H9 (cell line): ENCODE measurements at regions not wholly inside any gene's neighbourhood (a gene's known extent, or its start where the extent isn't known, plus 50 kb on each side); places are given as distances from the start of the nearest gene placed in this dataset.

ENCODE experiments used
- DNase-seq: peaks from one replicate; pipeline ENCODE4 v3.0.0-alpha.2; 2017
- H2AFZ ChIP-seq: one replicate; pipeline ENCODE4 v1.6.1; 2013; ENCODE audit warnings: mild to moderate bottlenecking, low read length, control low read depth, moderate library complexity
- H2AK5ac ChIP-seq: 2 replicates; pipeline ENCODE4 v1.6.1; 2013; ENCODE audit warnings: low read length, control low read depth, mixed read lengths; ENCODE audit not compliant: insufficient read length
- H2BK120ac ChIP-seq: one replicate; pipeline ENCODE4 v1.6.1; 2013; ENCODE audit warnings: low read depth, mild to moderate bottlenecking, low read length, control low read depth, inconsistent platforms; ENCODE audit not compliant: poor library complexity, severe bottlenecking
- H2BK12ac ChIP-seq: 2 replicates; pipeline ENCODE4 v1.6.1; 2013; ENCODE audit warnings: low read length, control low read depth, mixed read lengths, low read depth; ENCODE audit not compliant: insufficient read length
- H2BK15ac ChIP-seq: 2 replicates; pipeline ENCODE4 v1.6.1; 2013; ENCODE audit warnings: low read depth, low read length, control low read depth
- H2BK20ac ChIP-seq: one replicate; pipeline ENCODE4 v1.6.1; 2013; ENCODE audit warnings: low read depth, mild to moderate bottlenecking, low read length, control low read depth, inconsistent platforms; ENCODE audit not compliant: poor library complexity, severe bottlenecking
- H2BK5ac ChIP-seq: 2 replicates; pipeline ENCODE4 v1.6.1; 2013; ENCODE audit warnings: low read length, control low read depth, mixed read lengths; ENCODE audit not compliant: insufficient read length
- H3K14ac ChIP-seq: 2 replicates; pipeline ENCODE4 v1.6.1; 2013; ENCODE audit warnings: low read length, control low read depth; ENCODE audit not compliant: insufficient read depth
- H3K18ac ChIP-seq: 2 replicates; pipeline ENCODE4 v1.6.1; 2013; ENCODE audit warnings: low read depth, mild to moderate bottlenecking, mixed read lengths, low read length, control low read depth; ENCODE audit not compliant: insufficient read length
- H3K23ac ChIP-seq: 2 replicates; pipeline ENCODE4 v1.6.1; 2013; ENCODE audit warnings: low read length, control low read depth, mixed read lengths, low read depth; ENCODE audit not compliant: insufficient read length
- H3K23me2 ChIP-seq: 2 replicates; pipeline ENCODE4 v1.6.1; 2013; ENCODE audit warnings: low read depth, mild to moderate bottlenecking, mixed read lengths, low read length, control low read depth; ENCODE audit not compliant: insufficient read length, poor library complexity, severe bottlenecking
- H3K27ac ChIP-seq: 2 replicates; pipeline ENCODE4 v1.5.1; 2013; ENCODE audit warnings: low read length, control low read depth, mixed read lengths, low read depth; ENCODE audit not compliant: insufficient read length
- H3K27me3 ChIP-seq: 2 replicates; pipeline ENCODE4 v1.6.1; 2013; ENCODE audit warnings: low read length, control low read depth, inconsistent platforms; ENCODE audit not compliant: insufficient read depth
- H3K4ac ChIP-seq: 2 replicates; pipeline ENCODE4 v1.6.1; 2013; ENCODE audit warnings: low read depth, mild to moderate bottlenecking, control low read depth, inconsistent platforms, low read length, moderate library complexity
- H3K4me1 ChIP-seq: 2 replicates; pipeline ENCODE4 v1.6.1; 2013; ENCODE audit warnings: low read length, control low read depth, inconsistent platforms; ENCODE audit not compliant: insufficient read depth
- H3K4me2 ChIP-seq: 2 replicates; pipeline ENCODE4 v1.6.1; 2013; ENCODE audit warnings: low read length, control low read depth, mixed read lengths; ENCODE audit not compliant: insufficient read length, insufficient read depth
- H3K56ac ChIP-seq: 2 replicates; pipeline ENCODE4 v1.6.1; 2013; ENCODE audit warnings: low read depth, mild to moderate bottlenecking, mixed read lengths, low read length, control low read depth; ENCODE audit not compliant: insufficient read length
- H3K79me1 ChIP-seq: 2 replicates; pipeline ENCODE4 v1.6.1; 2013; ENCODE audit warnings: low read depth, mild to moderate bottlenecking, moderate library complexity, low read length, control low read depth, inconsistent platforms; ENCODE audit not compliant: insufficient read depth, poor library complexity, severe bottlenecking
- H3K79me2 ChIP-seq: 2 replicates; pipeline ENCODE4 v1.6.1; 2013; ENCODE audit warnings: low read length, control low read depth, inconsistent platforms; ENCODE audit not compliant: insufficient read depth
- H3K9ac ChIP-seq: 2 replicates; pipeline ENCODE4 v1.6.1; 2013; ENCODE audit warnings: low read length, control low read depth, mixed read lengths; ENCODE audit not compliant: insufficient read length; ENCODE audit errors: extremely low read depth
- H3K9me3 ChIP-seq: one replicate; pipeline ENCODE4 v1.6.1; 2013; ENCODE audit warnings: low read depth, low read length, inconsistent platforms; ENCODE audit not compliant: control insufficient read depth
- H3T11ph ChIP-seq: one replicate; pipeline ENCODE4 v1.6.1; 2013; ENCODE audit warnings: mild to moderate bottlenecking, low read length, control low read depth, inconsistent platforms
- H4K20me1 ChIP-seq: one replicate; pipeline ENCODE4 v1.6.1; 2013; ENCODE audit not compliant: control insufficient read depth, insufficient read length, insufficient read depth
- H4K5ac ChIP-seq: 2 replicates; pipeline ENCODE4 v1.6.1; 2013; ENCODE audit warnings: low read depth, mild to moderate bottlenecking, mixed read lengths, low read length, control low read depth; ENCODE audit not compliant: insufficient read length
- H4K8ac ChIP-seq: replicated peaks from 2 replicates; pipeline ENCODE4 v1.6.1; 2013; ENCODE audit warnings: low read length, control low read depth, mixed read lengths, low read depth; ENCODE audit not compliant: insufficient read length
- H4K91ac ChIP-seq: 2 replicates; pipeline ENCODE4 v1.6.1; 2013; ENCODE audit warnings: low read depth, mild to moderate bottlenecking, moderate library complexity, mixed read lengths, low read length, control low read depth; ENCODE audit not compliant: insufficient read length
- H3K27ac Mint-ChIP-seq, 3 experiments: 2 replicates in 2 of 3; 3 replicates in 1 of 3; pipeline ENCODE4 v1.8.0; 2020 to 2021; ENCODE audit warnings: mixed read lengths in 3 of 3, mild to moderate bottlenecking in 1 of 3, moderate library complexity in 1 of 3
- H3K27me3 Mint-ChIP-seq: 2 replicates; pipeline ENCODE4 v1.8.0; 2021; ENCODE audit warnings: low read depth, mild to moderate bottlenecking, moderate library complexity, mixed read lengths
- H3K36me3 Mint-ChIP-seq, 3 experiments: 2 replicates in 2 of 3; 3 replicates in 1 of 3; pipeline ENCODE4 v1.8.0; 2020 to 2021; ENCODE audit warnings: low read depth in 3 of 3, mixed read lengths in 3 of 3; ENCODE audit not compliant: insufficient read depth in 1 of 3
- H3K4me1 Mint-ChIP-seq, 2 experiments: 2 replicates each; pipeline ENCODE4 v1.8.0; 2020; ENCODE audit warnings: mixed read lengths in 2 of 2
- H3K4me3 Mint-ChIP-seq, 2 experiments: 2 replicates in 1 of 2; 3 replicates in 1 of 2; pipeline ENCODE4 v1.8.0; 2020 to 2021; ENCODE audit warnings: mild to moderate bottlenecking in 2 of 2, mixed read lengths in 2 of 2, moderate library complexity in 1 of 2
- H3K9me3 Mint-ChIP-seq, 2 experiments: 2 replicates in 1 of 2; 3 replicates in 1 of 2; pipeline ENCODE4 v1.8.0; 2020; ENCODE audit warnings: mild to moderate bottlenecking in 2 of 2, mixed read lengths in 2 of 2, moderate library complexity in 1 of 2
- WGBS: extraction: QIAGEN DNeasy Blood & Tissue Kit; methylation state at CpG from one replicate; pipeline ENCODE4 v1.1.7; 2013; ENCODE audit warnings: missing lambda C conversion rate, low lambda C conversion rate, mixed read lengths; ENCODE audit not compliant: insufficient read length; ENCODE audit errors: extremely low coverage; 5-methylcytosine and 5-hydroxymethylcytosine counted together
- TF ChIP-seq, protein P1 (sequence below): fragments of 200-600 bp; sonication (generic); conservative IDR thresholded peaks from 3 replicates; pipeline ENCODE4 v1.8.0; 2021; ENCODE audit warnings: antibody characterized with exemption, mild to moderate bottlenecking

- Histone ChIP-seq H3K27ac (no peak overlapping the region), H3K14ac (no peak overlapping the region), H2AK5ac (no peak overlapping the region), H3K79me1 (no peaks in the 10 kb centered on the region), H3K9me3 (no peaks in the 10 kb centered on the region), H3K4me2 (no peak overlapping the region), H2BK15ac (no peak overlapping the region), H2BK120ac (no peak overlapping the region), H3K4me1 (peaks cover 8% of the 10 kb centered on the region), H3K4ac (no peak overlapping the region), H2AFZ (peak overlapping the region; percentile 52), H2BK12ac (no peak overlapping the region), H3K23me2 (no peaks in the 10 kb centered on the region), H3K9ac (no peak overlapping the region), H4K8ac (no peak overlapping the region), H4K20me1 (no peaks in the 10 kb centered on the region), H3K23ac (no peak overlapping the region), H3T11ph (no peak overlapping the region), H3K27me3 (no peaks in the 10 kb centered on the region), H4K5ac (no peak overlapping the region), H2BK5ac (no peak overlapping the region), H2BK20ac (no peak overlapping the region), H3K18ac (no peak overlapping the region), H4K91ac (no peak overlapping the region), H3K79me2 (no peaks in the 10 kb centered on the region), H3K56ac (no peak overlapping the region)
- no peak for DNase-seq
- TF ChIP-seq, protein P1, sequence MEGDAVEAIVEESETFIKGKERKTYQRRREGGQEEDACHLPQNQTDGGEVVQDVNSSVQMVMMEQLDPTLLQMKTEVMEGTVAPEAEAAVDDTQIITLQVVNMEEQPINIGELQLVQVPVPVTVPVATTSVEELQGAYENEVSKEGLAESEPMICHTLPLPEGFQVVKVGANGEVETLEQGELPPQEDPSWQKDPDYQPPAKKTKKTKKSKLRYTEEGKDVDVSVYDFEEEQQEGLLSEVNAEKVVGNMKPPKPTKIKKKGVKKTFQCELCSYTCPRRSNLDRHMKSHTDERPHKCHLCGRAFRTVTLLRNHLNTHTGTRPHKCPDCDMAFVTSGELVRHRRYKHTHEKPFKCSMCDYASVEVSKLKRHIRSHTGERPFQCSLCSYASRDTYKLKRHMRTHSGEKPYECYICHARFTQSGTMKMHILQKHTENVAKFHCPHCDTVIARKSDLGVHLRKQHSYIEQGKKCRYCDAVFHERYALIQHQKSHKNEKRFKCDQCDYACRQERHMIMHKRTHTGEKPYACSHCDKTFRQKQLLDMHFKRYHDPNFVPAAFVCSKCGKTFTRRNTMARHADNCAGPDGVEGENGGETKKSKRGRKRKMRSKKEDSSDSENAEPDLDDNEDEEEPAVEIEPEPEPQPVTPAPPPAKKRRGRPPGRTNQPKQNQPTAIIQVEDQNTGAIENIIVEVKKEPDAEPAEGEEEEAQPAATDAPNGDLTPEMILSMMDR: no peak
- Mint-ChIP-seq H3K27ac (peak overlapping the region in 2 of 3 experiments; percentile 29 to 53; a peak in 2 of 7 replicates), H3K9me3 (peaks cover 0 to 2% of the 10 kb centered on the region in 2 experiments; a peak in 3 of 5 replicates), H3K4me1 (peaks cover 28 to 29% of the 10 kb centered on the region in 2 experiments), H3K4me3 (no peak overlapping the region), H3K27me3 (no peaks in the 10 kb centered on the region), H3K36me3 (no peaks in the 10 kb centered on the region)
- WGBS: no CpG with 5 or more reads among the region's 9 CpGs
These were observed 1710.5 kb upstream of the TENM3 start for GRCh38 chr4:180532691-180533090.
